SK-N-SH treated with all-trans-retinoic acid at 6 μM for 48 hours (cell line): ENCODE measurements at regions not wholly inside any gene's neighbourhood (a gene's known extent, or its start where the extent isn't known, plus 50 kb on each side); places are given as distances from the start of the nearest gene placed in this dataset.

Experiments
- ARNTL ChIP-seq: fragments of 450-650 bp; formaldehyde crosslinking; IDR thresholded peaks from 2 replicates; pipeline ENCODE4 v1.5.0; 2020; ENCODE audit warnings: low read depth, mild to moderate bottlenecking, moderate library complexity, borderline replicate concordance
- CREB5 ChIP-seq: fragments of 250-450 bp; sonication (Bioruptor Pico); IDR thresholded peaks from 2 replicates; pipeline ENCODE4 v1.5.1; 2020; ENCODE audit warnings: low read depth, mild to moderate bottlenecking, moderate library complexity
- POU6F1 ChIP-seq: fragments of 250-450 bp; sonication (Bioruptor Pico); IDR thresholded peaks from 2 replicates; pipeline ENCODE4 v1.8.0; 2021; ENCODE audit warnings: low read depth, mild to moderate bottlenecking, moderate library complexity, borderline replicate concordance
- ZFP3 ChIP-seq: fragments of 250-450 bp; sonication (Bioruptor Pico); IDR thresholded peaks from 2 replicates; pipeline ENCODE4 v1.5.0; 2020; ENCODE audit warnings: mild to moderate bottlenecking, moderate library complexity
- ZNF70 ChIP-seq: fragments of 450-650 bp; formaldehyde crosslinking; IDR thresholded peaks from 2 replicates; pipeline ENCODE4 v1.5.0; 2020; ENCODE audit warnings: mild to moderate bottlenecking, moderate library complexity
- ZNF8 ChIP-seq: fragments of 450-650 bp; formaldehyde crosslinking; IDR thresholded peaks from 2 replicates; pipeline ENCODE4 v1.5.0; 2020; ENCODE audit warnings: mild to moderate bottlenecking, moderate library complexity

GRCh38 chr6:44730771-44731391 lies 343.4 kb downstream of the CDC5L start:
- TF ChIP-seq ZNF8 (no peak), POU6F1 (CRISPR knock-in tag) (no peak), ZFP3 (no peak), CREB5 (no peak), ZNF70 (CRISPR knock-in tag) (no peak), ARNTL (CRISPR knock-in tag) (no peak)
